Hypothalamus (tissue), 51 donors: ENCODE measurements at regions not wholly inside any gene's neighbourhood (a gene's known extent, or its start where the extent isn't known, plus 50 kb on each side); places are given as distances from the start of the nearest gene placed in this dataset.
A peak's percentile ranks its signal among the peaks of the same experiment; 100 is the strongest.

Experiments used
- DNase-seq, 51 donors: peaks; one replicate each; lab custom pipeline; 2025; lab: John Stamatoyannopoulos, UW

DNA sequence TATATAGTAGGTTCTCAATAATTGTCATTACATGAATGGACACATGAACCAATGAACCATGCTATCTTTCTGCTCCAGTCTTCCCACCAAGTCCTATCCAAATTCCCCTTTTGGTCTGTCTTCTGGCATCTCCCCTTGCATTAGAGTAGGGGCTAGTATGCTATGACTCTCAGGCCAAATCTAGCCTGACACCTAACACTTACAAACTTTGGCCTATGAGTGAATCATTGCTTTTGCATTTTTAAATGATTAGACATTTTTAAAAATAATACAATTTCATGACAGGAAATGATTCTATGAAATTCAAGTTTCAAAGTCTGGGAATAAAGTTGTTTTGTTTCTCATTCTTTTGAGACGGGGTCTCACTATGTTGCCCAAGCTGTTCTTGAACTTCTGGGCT lies 102.5 kb upstream of the MAF start:
- no peak for DNase-seq

DNA sequence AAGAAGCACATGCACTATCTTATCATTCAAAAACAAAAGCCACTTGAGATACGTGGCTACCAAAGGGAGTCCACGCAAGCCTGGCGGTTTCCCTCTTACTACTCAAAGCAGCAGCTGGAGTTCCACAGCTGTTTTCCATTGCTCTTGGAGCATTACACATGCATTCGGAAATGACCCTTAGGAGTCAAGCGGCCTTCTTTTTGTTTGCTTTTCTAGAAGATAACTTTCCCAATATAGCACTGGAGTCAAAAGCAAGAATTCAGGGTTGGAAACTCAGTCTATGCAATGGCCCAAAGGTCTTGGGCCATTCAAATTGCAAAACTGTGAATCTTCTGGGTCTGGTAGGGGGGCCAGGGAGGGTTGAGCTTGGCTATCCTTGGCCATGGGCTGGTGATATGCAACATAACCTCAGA lies 97.8 kb upstream of the MAF start:
- DNase-seq = no peak

DNA sequence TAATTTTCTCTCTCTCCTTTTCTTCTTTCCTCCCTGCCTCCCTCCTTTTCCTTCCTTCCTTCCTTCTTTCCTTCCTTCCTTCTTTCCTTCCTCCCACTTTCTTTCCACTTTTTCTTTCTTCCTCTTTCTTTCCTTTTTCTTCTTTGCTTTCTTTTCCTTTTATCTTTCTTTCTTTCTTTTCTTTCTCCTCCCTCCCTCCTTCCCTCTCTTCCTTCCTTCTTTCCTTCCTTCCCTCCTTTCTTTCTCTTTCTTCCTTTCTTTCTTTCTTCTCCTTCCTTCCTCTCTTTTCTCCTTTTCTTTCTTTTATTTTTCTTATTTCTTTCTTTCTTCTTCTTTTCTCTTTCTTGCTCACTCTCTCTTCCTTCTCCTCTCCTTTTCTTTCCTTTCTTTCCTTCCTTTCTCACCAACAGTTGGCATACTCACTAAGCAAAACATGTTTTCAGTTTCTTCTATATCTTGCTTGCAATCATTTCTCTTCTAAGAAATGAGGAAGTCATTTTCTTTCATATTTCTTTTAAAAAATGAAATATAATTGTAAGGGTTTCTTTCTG lies 97.1 kb upstream of the MAF start:
- no peak for DNase-seq

DNA sequence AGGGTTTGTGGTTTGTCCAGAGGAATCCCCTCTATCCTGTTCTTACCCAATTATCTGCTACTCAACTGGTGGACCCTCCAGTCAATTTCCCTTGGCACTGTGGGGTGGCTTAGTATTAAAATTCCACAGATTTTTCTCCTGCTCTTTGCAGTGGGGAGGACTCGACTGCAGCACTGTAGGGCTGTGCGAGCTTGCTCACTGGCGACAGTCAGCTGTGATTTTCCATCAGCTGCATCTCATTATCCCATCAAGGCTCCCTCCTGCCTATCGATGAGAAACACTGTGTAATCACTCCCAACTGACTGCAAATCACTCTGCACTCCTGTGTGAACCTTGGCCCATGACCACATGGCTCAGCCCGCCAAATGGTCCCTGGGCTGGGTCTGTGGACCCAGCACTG lies 90.5 kb upstream of the MAF start:
- DNase-seq = no peak

DNA sequence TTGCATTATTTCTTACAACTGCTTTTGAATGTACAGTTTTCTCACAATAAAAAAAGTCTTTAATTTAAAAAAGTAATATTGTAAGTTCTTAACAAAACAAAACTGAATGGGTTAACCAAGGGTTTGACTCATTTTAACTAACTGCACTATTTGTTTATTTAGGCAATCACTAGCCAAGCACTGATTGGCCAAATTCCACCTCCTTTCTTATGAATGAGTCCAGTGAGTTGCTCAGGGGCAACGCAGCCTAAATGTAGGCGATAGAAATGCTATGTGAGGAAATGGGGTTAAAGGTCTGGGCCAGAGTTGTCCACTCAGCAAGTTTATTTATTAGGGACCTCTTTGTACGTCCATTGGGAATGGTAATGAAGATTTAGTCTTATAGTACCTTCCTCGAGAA lies 89.6 kb upstream of the MAF start:
- DNase-seq = no peak

DNA sequence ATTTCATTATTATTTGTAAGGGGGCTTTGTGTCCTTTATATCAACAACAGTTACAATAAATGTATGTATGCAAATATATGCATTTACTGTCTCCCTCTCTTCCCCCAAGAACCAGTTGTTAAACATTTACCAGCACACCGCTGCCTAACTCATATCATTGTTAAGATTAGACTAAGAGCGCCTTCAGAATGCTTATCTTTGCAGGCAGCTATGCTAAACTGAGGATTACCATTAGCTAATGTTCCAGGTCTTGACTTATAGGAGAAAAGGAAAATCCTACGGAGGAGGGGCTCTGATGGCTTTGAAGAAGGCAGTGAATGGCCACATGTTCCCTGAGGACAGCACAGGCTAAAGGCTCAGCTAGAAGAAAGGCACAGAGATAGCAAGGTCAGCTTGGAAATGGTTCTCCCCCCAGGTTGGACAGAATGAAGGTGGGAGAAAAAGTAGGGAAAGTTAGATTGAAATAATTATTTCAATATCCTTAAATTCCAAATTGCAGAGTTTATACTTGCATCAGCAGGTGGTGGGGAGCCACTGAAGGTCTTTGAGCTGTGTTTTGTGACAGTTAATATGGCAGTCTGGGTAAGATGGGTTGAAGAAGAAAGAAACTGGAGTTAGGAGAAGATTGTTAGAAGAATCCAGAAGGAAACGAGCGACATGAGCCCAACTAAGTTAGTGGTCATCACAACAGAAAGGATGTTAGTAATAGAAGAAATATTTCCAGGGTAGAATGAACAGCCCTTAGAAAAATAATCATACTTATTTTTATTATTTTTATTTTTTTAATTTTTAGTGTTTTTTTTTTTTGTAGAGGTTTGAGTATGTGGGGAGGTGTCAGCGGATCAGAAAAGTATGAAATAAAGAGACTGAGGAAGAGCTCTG lies 87.0 kb upstream of the MAF start:
- DNase-seq = no peak

DNA sequence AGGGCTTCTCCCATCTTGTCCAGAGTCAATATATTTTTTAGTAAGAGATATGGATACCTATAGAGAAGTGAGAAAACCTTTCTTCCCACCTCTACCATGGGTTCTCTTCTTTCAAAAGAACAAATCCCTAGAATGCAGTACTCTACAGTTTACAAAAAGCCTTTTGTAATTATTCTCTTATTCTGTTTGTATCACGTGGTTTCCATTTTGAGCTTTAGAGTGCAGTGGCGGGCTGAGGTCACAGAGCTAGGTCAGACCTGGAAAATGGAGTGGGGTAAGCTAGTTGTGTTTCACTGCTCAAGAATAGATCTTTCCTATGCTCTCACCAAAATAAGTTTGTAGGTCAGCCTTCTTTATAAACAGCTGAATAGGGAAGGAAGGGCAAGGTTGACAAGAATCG lies 85.3 kb upstream of the MAF start:
- no peak for DNase-seq

DNA sequence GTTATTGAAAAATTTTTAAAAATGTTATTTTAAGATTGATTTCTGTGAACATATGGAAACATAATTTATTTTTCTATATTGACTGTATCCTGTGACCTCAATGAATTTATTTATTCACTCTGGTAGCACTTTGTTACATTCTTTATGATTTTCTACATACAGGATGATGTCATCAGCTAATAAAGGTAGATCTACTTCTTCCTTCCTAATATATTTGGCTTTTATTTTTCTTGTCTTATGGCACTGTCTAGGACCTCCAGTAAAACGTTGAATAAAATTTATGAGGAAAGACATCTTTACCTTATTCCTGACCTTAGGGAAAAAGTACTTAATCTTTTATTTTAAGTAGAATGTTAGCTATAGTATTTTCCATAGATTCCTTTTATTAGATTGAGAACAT lies 78.8 kb upstream of the MAF start:
- DNase-seq = no peak

DNA sequence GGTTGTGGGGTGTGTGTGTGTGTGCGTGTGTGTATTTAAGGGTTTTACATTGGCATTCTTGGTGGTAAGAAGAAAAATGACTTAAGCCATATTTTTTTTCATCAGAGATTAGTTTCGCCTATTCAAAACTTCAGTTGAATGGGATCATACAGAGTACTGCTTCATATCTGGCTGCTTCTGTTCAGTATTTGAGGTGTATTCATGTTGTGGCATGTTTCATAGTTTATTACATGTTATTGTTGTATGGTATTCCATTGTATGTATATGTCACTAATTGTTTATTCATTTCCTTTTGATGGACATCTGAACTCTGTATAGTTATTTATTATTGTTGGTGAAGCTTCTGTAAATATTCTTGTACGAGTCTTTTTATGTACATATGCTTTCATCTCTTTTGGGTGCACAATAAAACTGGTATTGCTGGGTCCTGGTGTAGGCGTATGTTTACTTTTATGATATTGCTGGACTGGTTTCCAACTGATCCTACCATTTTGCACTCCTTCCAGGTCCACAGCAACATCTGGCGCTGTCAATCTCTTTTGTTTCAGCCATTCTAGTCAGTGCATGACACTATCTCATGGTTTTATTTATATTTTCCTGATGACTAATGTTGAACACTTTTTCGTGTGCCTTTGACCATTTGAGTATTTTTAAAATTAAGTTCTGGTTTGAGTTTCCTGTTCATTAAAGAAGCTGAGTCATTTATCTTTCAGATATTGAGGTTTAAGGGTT lies 77.4 kb upstream of the MAF start:
- no peak for DNase-seq

DNA sequence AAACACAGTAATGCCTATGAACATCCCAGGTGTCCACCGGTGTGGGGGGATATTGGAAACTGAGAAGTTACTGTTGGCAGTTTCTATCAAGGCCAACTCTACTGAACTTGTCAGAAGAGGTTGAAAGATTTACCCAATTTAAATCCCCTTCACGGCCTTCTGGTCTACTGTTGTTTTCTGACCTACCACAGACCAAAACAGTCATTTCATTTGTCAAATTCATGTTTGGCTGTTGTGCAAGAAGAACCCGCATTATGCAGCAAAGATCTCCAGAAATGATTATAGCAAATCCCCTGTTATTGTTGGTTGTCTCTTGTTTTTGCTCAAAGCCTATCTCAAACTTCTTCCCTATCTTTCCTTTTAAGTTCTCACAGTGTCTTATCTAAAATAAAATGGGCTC lies 73.1 kb upstream of the MAF start:
- DNase-seq = no peak

DNA sequence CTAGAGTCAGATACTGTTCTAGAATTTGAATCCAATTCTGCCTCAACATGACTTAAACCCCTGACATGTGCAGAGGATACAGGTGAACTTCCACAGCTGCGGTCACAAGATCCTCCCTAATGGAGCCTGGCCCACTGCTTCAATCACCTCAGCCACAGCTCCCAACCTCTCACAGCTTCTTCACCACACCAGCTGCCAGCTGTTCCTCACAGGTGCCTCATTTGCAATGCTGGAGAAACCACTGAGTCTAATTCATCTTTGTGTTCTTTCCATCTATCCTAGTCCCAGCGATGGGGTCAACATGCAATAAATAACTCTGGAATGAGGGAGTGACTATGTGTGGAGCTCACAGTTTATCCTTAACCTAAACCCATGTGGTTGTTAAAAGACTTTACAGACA lies 72.0 kb upstream of the MAF start:
- DNase-seq = no peak

DNA sequence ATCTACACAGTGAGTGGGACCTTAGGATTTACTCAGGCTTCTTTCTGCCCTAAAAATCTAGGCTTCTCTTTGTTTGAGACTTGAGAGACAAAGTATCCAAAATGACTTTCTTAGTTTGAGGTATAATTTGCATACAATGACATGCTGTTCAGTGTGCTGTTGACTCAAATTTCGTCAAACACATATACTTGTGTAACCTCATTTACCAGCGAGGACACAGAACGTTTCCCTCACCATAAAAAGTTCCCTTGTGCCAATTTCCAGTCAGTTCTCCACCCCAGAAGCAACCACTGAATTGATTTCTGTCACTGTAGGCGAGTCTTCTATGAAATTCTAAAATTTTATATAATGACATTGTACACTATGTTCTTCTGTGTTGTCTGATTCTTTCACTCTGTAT lies 68.0 kb upstream of the MAF start:
- no peak for DNase-seq

DNA sequence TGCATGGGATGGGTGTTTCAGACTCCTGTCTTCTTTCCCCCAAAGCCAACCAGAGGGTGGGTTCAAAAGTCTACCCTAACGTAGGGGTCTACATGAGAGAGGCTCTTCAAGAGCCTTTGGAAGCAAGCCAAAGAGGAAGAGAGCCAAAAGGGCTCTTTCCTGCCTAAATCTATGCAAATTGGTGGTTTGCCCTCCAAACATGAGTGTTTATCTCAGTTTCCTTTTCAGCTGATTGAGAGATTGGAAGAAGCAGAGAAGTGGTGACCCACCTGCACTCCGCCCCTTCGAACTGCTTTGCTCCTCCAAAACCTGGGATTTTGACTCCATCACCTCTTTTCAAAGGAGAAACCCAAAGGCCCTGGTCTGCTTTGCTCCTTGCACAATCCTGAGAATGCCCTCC lies 65.4 kb upstream of the MAF start:
- DNase-seq = no peak

DNA sequence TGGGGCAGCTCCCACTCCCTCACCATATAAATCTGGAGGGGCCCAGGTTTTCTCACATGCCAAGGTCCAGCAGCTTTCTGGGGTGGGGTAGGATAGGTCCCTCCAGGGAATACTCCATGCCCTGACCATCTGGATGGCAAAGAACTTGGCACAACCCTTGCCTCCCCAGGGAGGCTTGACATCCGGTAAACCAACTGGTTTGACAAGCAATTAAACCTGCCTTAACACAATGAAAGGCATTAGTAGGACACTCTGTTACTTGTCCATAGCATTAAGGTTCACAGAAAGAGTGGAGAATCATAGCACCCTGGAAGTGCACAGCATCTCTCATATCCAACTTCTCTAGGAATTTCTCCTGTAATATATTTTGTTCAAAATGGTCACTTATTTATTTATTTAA lies 63.9 kb upstream of the MAF start:
- DNase-seq = no peak

DNA sequence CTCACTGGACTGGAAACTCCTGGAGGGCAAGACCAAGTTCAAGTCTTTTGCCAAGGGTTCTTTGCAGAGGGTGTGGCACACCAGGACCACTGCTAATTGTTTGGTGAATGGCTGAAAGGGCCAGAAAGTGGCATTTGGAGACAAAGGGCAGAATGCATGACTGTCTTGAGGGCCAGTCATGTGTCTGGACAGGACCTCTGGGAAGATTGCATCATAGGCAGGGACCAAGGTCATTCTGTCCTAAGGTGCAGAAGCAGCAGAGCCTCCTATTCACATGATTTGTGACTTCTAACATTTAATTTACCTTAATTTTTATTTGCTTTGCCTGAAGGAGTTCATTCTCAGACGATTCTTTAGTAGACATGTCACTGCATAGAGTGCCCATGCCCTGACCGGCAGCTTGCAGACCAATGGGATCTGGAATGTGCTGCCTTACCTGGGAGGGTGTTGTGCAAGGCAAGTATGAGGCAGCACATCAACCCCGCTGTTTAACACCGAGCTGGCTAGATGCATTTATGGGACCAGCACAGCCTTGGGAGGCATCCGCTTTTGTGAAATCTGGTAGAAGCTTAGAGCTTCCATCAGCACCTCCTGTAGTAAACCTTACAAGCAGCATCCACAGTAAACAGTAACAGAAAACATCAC lies 62.3 kb upstream of the MAF start:
- no peak for DNase-seq

DNA sequence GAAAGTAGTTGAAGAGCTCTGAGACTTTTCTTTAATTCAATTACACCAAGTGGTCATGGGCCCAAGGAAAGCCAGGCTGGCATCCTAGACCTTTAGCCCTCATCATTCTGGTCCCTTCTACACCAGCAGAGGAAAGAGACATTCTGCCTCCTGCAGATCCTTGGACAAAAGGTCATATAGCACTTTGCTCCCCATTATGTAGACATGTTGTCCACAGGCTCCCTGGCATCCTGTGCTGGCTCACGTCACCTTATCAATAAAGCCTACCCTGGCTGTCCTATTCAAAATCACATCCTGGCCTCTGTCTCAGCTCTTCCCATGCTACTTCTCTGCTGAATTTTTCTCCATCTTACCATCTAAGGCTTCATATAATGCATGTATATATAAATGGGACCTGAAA lies 61.6 kb upstream of the MAF start:
- DNase-seq = no peak

DNA sequence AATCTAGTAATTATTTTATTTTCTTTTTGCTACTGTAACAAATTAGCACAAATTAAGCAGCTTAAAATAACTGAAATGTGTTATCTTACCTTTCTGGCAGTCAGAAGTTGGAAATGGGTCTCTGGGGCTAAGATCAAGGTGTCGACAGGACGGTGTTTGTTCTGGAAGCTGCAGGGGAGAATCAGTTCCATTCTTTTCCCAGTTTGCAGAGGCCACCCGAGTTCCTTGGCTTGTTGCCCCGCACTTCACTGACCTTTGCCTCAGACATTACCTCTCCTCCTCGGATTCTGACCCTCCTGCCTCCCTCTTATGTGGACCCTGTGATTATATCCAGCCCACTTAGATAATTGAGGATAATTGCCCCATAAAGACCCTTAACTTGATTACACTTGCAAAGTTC lies 61.0 kb upstream of the MAF start:
- no peak for DNase-seq

DNA sequence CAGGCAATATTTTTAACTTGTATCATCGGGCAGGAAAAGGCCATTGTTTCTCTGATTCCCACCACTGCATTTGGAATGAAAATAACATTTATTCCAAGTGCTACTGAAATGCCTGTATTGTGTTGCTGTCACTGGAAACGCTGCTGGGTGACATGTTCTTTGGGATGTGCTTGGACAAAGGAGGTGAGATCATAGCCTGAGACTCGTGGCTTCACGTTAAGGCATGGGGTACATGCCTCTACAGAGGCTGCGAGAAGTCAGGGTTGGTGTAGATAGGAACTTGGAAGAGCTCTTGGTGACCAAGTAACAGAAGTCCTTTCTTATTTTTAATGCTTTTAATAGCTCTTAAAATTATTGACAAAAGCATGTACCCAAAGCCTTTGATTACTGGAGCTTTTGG lies 58.8 kb upstream of the MAF start:
- DNase-seq = no peak

DNA sequence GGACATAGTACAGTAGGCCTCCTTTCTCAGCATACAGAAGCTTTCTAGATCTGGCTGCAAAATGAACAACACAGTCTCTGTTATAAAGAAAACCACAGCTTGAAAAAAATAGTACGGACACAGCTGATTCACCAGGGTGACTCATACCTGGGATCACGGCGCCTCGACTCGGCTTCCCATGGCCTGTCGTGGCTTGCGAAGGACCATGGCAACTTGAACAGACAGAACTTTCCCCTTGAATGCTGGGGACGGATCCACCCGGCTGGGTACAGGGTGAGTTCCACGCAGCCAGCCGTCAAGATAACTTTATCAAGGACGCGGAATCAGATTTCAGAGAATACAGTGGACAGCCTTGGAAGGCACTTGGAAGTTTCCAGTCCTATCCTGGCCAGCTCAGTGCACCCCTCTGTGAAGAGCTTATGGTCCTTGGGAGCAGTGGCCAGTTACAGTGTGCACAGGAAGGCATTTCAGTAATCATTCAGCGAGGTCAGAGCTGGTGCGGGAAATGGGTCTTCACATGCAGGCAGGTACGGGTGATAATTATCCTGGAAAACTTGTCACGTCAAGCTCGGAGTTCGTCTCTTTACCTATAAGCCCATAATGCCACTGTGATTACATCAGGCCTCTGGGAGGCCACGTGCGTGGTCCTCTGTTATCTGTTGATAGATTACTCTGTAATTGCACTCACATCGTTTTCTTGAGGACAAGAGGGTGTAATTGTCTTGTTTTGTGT lies 57.9 kb upstream of the MAF start:
- DNase-seq = peak in 1 of 51 donors; percentile 2

DNA sequence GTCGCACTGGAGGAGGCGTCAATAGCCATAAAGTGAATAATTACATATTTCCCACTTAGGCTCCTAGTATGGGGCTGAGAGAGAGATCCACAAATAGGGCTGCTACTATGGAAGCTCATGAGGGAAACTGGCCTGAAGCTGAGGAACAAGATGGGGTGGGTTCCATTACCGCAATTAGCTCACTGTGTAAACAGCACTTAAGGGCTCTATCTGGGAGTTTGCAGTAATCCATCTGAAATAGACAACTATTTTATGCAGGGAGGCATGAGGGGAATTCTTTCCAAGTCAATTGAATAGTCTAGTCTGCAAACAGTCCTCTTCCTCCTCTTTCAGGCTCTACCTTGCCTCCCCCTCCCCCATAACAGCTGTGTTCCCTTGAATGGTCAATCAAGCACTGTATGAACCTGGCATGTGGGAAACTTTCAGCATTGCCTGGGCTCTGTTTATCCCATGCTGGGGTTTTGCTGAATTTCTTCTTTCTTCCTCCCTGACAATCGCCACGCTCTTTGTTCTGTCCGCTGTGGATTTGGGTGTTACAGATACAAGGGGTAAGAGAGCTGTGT lies 56.1 kb upstream of the MAF start:
- no peak for DNase-seq
